Thyroid gland (tissue), 4 donors: ENCODE measurements at regions not wholly inside any gene's neighbourhood (a gene's known extent, or its start where the extent isn't known, plus 50 kb on each side); places are given as distances from the start of the nearest gene placed in this dataset.
"Not testable (repeated sequence)": the region's sequence is repeated elsewhere in the genome, so short reads cannot be mapped to it uniquely, and the experiment has no call there.

Experiments used
- DNase-seq, 2 donors: peaks; one replicate each; pipeline ENCODE4 v3.0.0-alpha.2; 2019
- H3K27ac ChIP-seq, 3 donors: fragments of 200-600 bp; sonication (generic); 1 replicate in 2 of 3; 2 replicates in 1 of 3; pipeline ENCODE4 v1.5.1; 2016 to 2019; ENCODE audit warnings: mild to moderate bottlenecking in 1 of 3, moderate library complexity in 1 of 3
- H3K27me3 ChIP-seq: fragments of 200-600 bp; sonication (generic); one replicate; pipeline ENCODE4 v1.5.1; 2019
- H3K36me3 ChIP-seq, 2 donors: fragments of 200-600 bp; sonication (generic); one replicate each; pipeline ENCODE4 v1.5.1; 2016 to 2019
- H3K4me1 ChIP-seq, 2 donors: fragments of 200-600 bp; sonication (generic); one replicate each; pipeline ENCODE4 v1.5.1; 2017 to 2019
- H3K4me3 ChIP-seq, 3 donors: fragments of 200-600 bp; sonication (generic); replicated peaks in 1 of 3; 1 replicate in 2 of 3; 2 replicates in 1 of 3; pipeline ENCODE4 v1.5.1; 2016; ENCODE audit warnings: mild to moderate bottlenecking in 1 of 3
- H3K9me3 ChIP-seq: fragments of 200-600 bp; sonication (generic); one replicate; pipeline ENCODE4 v1.5.1; 2017
- CTCF ChIP-seq, 6 experiments: fragments of 200-600 bp in 3 of 6; fragments of 450-650 bp in 3 of 6; sonication (generic) in 3 of 6; IDR thresholded peaks; one replicate each; pipeline ENCODE4 v1.5.1; 2016 to 2019; ENCODE audit warnings: antibody characterized with exemption in 6 of 6, mild to moderate bottlenecking in 2 of 6, inconsistent platforms in 1 of 6, moderate library complexity in 1 of 6
- POLR2A ChIP-seq, 2 donors: fragments of 450-650 bp; IDR thresholded peaks; one replicate each; pipeline ENCODE4 v1.6.1; 2017; ENCODE audit warnings: antibody characterized with exemption in 2 of 2, mild to moderate bottlenecking in 2 of 2, moderate library complexity in 1 of 2
- WGBS, 2 donors: methylation state at CpG; one replicate each; pipeline ENCODE4 v1.1.5; 2017; 5-methylcytosine and 5-hydroxymethylcytosine counted together
- intact Hi-C: fragments of 100-400 bp; cut with DNase I; formaldehyde crosslinking; loops from one replicate; pipeline ENCODE4 v1.15.1; 2023

DNA sequence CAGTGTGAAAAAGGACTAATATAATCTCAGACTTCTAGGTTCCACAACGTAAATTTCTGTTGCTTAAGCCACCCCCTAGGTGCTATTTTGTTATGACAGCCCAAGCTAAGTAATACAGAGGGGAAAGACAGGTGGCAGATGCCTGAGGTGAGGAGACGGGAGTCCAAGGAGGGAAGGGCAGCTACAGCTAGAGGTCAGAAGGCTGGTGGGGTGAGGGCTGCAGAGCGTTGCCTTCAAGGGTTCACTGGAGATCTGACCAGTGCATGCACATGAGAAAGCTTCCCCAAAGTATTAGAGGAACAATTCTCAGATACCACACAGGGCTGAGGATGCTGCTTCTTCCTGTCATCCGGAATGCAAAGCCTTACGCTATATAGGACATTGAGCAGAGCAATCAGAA lies 104.7 kb upstream of the IRX4 start:
- TF ChIP-seq POLR2A (IDR thresholded peaks at IDR 0.05) (no peak), CTCF (IDR thresholded peaks at IDR 0.05) (no peak)
- Histone ChIP-seq H3K4me3 (no peak overlapping the region), H3K27me3 (no peaks in the 10 kb centered on the region), H3K4me1 (no peaks in the 10 kb centered on the region), H3K27ac (no peak overlapping the region), H3K9me3 (no peaks in the 10 kb centered on the region), H3K36me3 (no peaks in the 10 kb centered on the region)
- DNase-seq = no peak
- 73 to 88% methylated on average over 5 of the region's 5 CpGs for WGBS, 2 donors
- intact Hi-C loops = no loop called here

- Histone ChIP-seq H3K9me3 (no peaks in the 10 kb centered on the region), H3K4me3 (no peak overlapping the region), H3K4me1 (no peaks in the 10 kb centered on the region), H3K36me3 (no peaks in the 10 kb centered on the region), H3K27ac (no peak overlapping the region), H3K27me3 (no peaks in the 10 kb centered on the region)
- WGBS, 2 donors = 88 to 90% methylated on average over 9 of the region's 9 CpGs
- no peak for DNase-seq
- intact Hi-C loops = no loop called here
- TF ChIP-seq CTCF (IDR thresholded peaks at IDR 0.05) (no peak), POLR2A (IDR thresholded peaks at IDR 0.05) (no peak)
Observed at GRCh38 chr5:1985781-1986180, 103.1 kb upstream of the IRX4 start.

DNA sequence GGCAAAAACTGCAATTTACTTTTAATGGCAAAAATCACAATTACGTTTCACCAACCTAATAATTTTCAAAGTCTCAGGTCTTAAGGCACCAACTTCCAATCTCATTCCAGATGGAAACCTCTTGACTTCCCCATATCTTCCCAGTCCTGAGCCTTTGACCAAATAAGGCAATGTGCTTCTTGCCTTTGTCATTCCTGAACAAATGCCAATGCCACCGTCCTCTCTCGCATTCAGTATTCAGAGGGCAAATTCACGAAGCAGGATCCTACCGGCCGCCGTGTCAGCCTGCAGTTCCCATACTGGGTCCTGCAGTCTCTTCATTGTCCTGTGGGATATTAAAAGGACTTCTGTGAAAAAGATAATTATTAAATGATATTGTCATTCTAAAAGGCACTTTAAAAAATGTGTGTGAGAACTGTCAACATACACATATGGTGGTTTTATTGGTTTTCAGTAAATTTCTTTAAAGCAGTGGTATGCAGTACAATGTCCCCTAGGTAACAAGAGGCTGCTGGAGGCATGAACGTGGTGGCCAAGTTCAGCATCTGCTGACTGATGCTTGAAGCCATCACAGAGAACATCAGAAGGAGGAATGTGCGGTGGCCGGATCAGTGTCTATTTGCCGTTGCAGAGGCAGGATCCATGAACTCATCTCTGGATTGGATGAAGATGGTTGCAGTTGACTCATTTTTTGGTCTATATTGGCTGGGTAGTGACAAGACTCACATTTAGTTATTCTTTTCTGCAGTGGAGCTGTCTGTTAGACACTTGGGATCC lies 101.4 kb upstream of the IRX4 start:
- Histone ChIP-seq H3K4me1 (no peaks in the 10 kb centered on the region), H3K27ac (no peak overlapping the region), H3K4me3 (no peak overlapping the region), H3K27me3 (no peaks in the 10 kb centered on the region), H3K9me3 (no peaks in the 10 kb centered on the region), H3K36me3 (no peaks in the 10 kb centered on the region)
- DNase-seq = no peak
- 83% methylated on average over 11 of the region's 11 CpGs for WGBS, 2 donors
- TF ChIP-seq CTCF (IDR thresholded peaks at IDR 0.05) (no peak), POLR2A (IDR thresholded peaks at IDR 0.05) (no peak)
- intact Hi-C loops = no loop called here

- Histone ChIP-seq H3K4me3 (no peak overlapping the region), H3K4me1 (no peaks in the 10 kb centered on the region), H3K27me3 (no peaks in the 10 kb centered on the region), H3K27ac (no peak overlapping the region), H3K36me3 (no peaks in the 10 kb centered on the region), H3K9me3 (no peaks in the 10 kb centered on the region)
- intact Hi-C loops = no loop called here
- 94 to 95% methylated on average over 18 of the region's 18 CpGs for WGBS, 2 donors
- TF ChIP-seq POLR2A (IDR thresholded peaks at IDR 0.05) (no peak), CTCF (IDR thresholded peaks at IDR 0.05) (no peak)
- DNase-seq = no peak
Observed at GRCh38 chr5:1983401-1983800, 100.7 kb upstream of the IRX4 start.

GRCh38 chr5:1982561-1982960 lies 99.8 kb upstream of the IRX4 start:
- H3K4me1 ChIP-seq, intact Hi-C loops, H3K9me3 ChIP-seq, H3K4me3 ChIP-seq, H3K36me3 ChIP-seq, DNase-seq, H3K27ac ChIP-seq, H3K27me3 ChIP-seq: not testable (repeated sequence)
- WGBS, 2 donors = 86% methylated on average over 8 of the region's 8 CpGs
